ENCODE measurements at regions not wholly inside any gene's neighbourhood (a gene's known extent, or its start where the extent isn't known, plus 50 kb on each side); places are given as distances from the start of the nearest gene placed in this dataset.

GRCh38 chr4:119690871-119691270, 62.3 kb upstream of the PDE5A start:
- TF ChIP-seq EZH2 (IDR thresholded peaks at IDR 0.05), result no peak
- TF ChIP-seq POLR2AphosphoS5 (IDR thresholded peaks at IDR 0.05; ENCODE audit: borderline replicate concordance, low read depth, low read length), result no peak
- TF ChIP-seq FOXP2 (optimal IDR thresholded peaks at IDR 0.05; ENCODE audit: control extremely low read depth, extremely low read length, insufficient read depth), result no peak
